NCI-H1417 treated with DMSO at 0.1 percent for 48 hours (cell line): ENCODE measurements at regions not wholly inside any gene's neighbourhood (a gene's known extent, or its start where the extent isn't known, plus 50 kb on each side); places are given as distances from the start of the nearest gene placed in this dataset.
"Not testable (repeated sequence)": the region's sequence is repeated elsewhere in the genome, so short reads cannot be mapped to it uniquely, and the experiment has no call there.

Source experiments
- DNase-seq: peaks from one replicate; lab custom pipeline; 2025; lab: John Stamatoyannopoulos, UW

- no peak for DNase-seq
Measured at GRCh38 chr5:39544941-39545340, 120.2 kb upstream of the DAB2 start.

DNA sequence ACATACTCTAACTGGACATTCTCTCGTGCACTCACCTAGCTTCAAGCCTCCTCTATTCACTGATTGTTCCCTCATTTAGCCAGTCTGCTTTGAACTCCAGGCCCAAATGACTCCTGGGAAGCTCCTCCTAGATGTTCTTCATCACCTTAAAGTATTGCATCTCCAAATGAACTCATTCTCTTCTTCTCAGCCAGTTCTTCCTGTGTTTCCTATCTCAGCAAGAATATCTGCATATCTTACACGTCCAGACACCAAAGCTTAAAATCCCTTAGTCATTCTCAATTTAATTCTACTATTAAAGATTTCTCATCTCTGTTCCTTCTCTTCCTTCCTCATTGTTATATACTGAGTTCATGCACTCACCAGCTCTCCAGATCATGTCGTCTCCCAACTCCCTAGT is 118.6 kb upstream of the DAB2 start:
- DNase-seq: no peak

DNA sequence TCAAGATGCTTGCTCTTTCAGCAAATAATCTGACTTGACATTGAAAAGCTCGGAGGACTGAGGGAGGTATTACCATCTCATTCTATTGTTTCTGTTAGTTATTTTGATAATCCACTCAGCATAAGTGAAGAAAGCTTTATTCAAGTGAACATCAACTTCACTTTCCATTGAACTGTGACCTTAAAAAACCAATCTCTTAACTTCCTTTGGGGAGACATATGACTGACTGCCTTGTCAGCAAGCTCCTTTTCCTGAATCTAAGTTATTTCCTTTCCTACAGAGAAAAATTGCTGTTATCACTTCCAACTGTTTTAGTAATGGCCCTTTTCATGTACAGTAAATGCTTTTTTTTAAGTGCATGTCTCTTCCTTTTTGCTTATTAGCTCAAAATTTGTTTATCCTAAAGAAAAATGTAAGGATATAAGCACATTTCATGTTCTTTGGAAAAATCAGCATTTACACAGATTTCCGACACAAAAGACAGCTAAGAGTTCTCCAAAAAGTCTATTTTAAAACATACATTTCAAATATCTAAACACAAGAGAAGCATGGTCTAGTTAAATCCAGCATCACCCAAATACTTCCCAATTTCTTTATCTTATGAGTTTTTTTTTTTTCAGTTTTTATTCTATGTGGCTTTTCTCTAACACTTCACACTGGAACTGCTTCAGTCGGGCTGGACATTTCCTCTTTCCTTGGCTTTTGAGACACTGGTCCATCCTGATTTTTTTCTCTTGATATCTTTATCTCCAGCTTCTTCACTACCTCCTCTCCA is 117.9 kb upstream of the DAB2 start:
- DNase-seq: no peak

DNA sequence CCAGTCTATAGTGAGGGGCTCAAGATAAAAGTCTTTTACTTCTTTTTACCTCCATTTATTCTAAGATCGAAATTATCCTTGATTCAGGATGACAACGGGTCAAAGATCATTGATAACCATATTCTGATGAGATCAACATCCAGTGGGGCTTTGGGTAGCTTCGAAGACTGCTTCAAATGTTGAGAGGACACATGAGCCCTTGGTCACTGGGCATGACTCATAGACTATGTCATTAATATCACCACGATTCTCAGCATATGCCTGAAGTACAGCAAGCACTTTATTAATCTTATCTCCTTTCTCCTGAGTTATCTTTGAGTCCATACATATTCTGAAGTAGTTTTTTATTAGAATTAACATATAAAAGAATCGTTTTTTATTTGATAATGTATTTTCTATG is 117.1 kb upstream of the DAB2 start:
- DNase-seq: no peak

DNA sequence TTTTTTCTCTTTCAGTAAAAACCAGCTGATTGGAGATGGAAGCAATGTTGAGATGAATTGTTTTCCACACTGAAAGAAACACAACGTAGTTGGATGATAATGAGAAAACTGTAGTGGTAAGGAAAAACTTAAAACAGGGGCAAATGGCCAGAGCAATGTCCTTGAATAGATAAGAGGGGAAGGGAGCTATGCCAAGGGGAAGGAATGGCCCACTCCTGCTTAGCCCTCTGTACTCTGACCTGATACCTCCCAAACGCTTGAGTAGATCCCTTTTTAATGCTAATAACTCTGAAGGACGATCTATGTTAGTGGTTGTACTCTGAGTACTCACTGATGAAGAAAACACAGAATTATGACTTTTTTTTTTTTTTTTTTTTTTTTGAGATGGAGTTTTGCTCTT is 114.7 kb upstream of the DAB2 start:
- no peak for DNase-seq

- no peak for DNase-seq
Measured at GRCh38 chr5:39534690-39535089, 109.9 kb upstream of the DAB2 start.

DNA sequence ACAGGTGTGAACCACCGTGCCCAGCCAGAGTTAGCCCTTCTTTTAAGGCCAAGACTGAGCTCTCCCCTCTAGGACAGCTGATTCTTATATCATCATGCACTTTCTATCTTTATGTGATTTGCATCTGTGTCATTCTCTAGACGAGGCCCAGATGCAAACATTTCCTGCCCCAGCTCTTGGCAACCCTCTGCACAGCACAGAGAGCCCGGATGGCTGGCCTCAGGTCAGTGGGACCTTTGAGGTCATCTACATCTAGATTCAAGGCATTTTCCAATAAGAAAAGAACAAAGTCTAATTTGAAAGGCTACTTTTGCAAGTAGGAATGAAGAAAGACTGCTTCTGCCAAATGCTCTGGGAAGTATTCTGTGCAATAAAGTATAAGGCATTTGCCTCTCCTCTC is 109.0 kb upstream of the DAB2 start:
- no peak for DNase-seq

DNA sequence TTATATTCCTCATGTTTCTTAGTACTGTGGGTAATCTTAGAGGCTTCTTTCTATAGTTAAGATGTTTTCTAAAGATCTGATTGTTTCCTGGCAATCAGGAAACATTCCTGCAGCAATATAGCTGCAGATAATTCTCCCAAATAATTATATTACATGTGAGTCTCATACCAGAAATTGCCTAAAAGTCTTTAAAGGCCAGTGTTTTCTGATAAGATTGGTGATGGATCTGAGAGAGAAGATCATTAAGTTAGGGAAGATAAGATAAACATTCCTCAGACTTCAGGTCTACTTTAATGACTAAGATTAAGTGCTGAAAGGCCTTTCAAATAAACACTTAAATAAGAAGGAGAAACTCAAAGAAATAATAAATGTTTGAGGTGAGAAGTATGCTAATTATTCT is 107.7 kb upstream of the DAB2 start:
- DNase-seq: no peak

DNA sequence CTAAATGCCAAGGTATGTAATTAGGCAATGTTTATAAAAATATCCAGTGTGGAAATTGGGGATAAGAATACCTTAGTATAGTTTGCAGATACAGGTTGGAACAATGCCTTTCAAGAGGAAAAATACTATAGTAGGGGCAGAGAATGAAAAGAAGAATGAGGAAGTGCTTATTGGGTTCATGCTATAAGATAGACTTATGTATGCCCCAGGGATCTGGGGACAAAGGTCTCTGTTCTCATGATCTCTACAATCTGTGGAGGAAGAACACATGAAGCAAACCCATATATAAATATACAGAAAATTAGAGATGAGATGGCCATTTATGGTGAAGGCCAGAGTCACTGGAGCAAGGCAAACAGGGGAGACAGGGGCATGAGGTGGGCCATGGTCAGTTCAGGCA is 106.5 kb upstream of the DAB2 start:
- no peak for DNase-seq

DNA sequence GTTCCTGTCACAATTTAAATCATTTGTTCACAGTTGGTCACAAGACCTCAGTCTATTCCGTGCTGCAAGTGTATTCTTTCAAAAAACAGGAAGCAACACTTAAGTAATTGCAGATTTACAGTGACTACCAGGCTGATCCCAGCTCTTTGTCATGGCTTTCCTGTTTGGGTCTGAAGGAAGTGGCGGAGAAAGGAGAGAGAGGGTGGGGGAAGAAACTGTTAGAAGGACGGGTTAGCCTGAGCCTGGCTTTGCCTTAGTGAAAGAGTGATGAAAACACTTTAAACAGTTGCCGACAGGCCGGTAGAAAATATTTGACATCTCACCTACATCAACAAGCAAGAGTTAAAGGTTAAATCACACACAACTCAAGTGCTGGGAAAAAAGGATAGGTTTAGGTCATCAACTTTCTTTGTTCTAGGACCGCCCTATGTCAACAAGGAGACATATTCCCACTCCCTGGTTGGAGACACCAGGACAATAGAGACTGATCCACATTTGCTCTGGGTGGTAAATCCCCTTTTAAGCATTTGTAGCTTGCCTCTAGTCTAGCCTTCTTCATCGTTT is 102.2 kb upstream of the DAB2 start:
- no peak for DNase-seq

- DNase-seq: not testable (repeated sequence)
Measured at GRCh38 chr5:39525781-39526180, 101.0 kb upstream of the DAB2 start.

DNA sequence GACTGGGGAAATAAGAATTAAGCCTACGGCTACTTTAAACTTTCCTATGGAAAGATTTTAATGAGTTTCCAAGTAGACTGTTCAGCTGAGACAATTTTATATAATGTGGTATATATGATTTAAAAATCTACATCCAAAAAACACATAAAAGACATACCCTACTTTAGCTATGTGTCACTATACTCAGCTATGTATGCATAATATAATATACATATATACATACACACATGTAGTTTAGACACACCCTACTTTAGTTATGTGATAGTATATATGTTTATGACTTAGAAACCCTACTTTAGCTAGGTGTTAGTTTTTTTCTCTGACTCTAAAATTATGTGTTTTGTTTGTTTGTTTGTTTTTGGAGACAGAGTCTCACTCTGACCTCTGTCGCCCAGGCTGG is 100.5 kb upstream of the DAB2 start:
- DNase-seq: no peak

DNA sequence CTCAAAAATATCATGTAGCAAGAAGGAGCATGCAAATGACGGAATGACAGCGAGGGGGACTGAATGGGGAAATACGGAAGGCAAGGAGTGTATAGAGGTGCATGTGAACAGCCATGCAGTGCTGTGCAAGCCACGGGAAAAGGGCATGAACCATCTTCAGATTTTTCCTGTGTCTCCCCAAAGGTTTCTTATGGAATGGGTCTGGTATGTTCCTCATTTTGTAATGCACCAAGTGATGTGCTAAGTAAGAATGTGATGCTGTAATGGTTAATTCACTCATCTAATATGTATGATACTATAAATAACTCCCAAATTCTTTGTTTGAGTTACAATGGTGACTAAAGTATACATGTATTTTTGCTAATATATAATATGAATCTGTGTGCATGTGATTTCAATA is 99.0 kb upstream of the DAB2 start:
- no peak for DNase-seq

DNA sequence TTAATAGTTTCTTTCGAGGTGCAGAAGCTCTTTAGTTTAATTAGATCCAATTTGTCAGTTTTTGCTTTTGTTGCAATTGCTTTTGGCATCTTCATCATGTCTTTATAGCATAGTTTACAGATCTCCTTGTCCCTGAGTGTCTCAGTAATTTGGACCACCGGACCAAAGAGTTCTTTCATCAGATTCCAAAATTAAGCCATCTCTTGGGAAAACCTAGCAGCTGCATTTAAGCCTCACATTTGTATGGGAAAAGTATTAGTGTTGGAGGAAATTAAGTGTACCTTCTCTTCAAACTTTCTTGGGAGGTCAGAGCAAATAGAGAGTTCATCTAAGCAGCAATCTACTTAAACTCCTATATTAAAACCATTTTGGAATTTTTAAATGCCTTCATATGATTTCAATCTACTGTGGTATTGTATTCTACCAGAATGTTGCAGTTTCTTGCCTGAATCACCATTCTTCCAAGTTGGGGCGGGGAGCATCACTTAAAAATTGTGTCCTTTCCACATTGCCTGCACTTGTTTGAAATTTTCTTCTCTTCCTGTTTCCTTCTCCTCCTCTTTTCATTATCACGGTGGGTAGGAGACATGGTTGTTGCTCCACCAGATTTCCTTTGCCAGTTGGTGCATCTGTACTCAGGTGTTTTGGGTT is 97.3 kb upstream of the DAB2 start:
- no peak for DNase-seq

- no peak for DNase-seq
Measured at GRCh38 chr5:39521098-39521860, 96.5 kb upstream of the DAB2 start.

DNA sequence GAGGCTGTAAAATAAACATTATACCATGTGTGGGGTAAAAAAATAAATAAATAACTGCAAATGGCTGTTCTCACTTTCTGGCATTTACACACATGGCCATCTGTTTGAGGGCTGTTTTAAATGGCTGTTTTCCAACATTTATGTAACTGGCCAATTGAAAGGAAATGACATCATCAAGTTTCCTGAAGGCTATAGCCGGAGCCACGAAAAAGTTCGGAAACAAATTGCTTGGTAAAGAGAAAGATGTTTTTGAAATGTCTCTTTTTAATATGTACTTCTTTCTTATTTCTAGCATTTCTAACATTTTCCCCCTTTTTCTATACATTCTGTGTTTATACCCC is 95.4 kb upstream of the DAB2 start:
- no peak for DNase-seq

- DNase-seq: no peak
Measured at GRCh38 chr5:39519566-39520231, 94.9 kb upstream of the DAB2 start.

DNA sequence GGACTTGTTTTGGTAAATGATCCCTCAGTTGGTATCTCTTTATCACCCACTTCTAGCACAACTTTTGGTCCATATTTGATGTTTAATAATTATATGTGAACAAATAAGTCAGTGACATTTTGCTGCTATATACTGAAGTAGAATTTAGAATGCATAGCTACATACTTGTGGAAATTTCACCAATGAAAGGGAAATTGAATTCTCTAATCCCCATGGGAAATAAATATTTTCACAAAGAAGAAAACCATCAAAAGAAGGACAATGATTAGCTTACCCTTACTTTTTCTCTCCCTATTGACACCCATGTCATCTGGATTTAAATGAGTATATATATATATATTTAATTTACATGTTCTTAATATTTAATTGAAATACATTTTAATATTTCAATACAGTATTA is 94.3 kb upstream of the DAB2 start:
- no peak for DNase-seq

DNA sequence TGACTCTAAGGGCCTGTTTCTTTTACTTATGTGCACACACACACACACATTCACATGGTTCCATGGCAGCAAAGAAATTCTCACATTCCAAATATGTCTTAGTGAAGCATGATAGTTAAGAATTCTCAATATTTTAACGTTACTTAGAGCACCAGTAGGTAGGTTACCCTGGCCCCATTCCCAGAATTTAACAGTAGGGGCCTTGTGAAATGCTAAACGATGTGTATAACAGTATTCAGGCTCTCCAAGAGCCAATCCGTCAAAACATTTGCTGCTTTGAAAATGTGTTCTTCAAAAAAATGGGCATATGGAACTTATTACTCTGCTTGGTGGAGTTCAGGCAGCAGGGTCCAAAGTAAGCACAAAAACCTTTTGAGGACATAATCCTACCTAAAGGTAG is 93.7 kb upstream of the DAB2 start:
- no peak for DNase-seq

DNA sequence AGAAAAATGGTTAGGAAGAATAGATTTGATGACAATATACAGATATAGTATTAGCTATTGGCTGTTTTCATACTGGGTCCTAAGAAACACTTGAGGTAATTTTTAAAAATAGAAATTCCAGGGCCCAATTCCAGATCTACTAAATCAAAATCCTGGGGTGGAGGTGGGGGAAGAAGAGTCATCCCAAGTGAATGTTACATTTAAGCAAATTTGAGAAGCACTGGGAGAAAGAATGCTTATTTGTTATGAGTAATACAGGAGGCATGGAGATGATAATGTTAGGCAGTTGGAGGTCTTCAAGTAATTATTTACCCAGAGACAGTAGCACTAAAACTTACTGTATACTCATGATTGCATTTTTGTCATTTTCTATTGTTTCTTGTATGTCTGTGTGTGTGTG is 93.0 kb upstream of the DAB2 start:
- DNase-seq: no peak

DNA sequence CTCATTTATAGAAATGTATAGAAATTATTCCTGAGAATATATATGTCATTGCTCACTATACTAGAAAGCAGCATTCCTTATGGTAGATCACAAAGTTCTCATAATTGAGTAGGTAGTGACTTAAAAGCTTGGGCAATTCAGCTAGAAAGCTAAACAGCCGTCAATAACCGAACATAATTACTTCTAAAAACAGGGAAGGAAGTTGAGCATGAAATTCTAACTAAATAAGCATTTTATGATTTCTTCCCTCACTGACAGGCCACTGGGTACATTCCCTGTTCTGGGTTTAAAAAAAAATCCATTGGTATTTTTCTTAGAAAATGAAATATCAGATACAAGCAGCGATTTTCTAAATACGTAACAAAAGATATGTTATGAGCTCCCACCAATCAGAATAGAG is 91.1 kb upstream of the DAB2 start:
- no peak for DNase-seq

DNA sequence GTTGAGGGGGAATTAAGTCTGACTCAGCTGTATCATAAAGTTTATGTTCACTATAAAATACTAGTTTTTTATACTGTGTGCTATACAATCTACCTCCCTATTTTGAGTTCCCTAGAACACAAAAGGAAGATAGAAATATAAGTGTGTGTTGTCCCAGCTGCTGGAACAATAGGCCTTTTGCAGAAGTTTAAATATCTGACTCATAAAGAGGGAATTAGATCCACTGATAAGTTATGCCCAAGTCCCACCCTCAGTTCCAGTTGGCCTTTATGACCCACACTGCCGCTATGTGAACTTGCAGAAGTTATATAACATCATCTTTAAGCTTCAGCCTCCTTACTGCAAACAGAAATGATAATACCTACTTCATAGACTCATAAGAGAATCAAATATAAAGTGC is 88.5 kb upstream of the DAB2 start:
- DNase-seq: no peak

DNA sequence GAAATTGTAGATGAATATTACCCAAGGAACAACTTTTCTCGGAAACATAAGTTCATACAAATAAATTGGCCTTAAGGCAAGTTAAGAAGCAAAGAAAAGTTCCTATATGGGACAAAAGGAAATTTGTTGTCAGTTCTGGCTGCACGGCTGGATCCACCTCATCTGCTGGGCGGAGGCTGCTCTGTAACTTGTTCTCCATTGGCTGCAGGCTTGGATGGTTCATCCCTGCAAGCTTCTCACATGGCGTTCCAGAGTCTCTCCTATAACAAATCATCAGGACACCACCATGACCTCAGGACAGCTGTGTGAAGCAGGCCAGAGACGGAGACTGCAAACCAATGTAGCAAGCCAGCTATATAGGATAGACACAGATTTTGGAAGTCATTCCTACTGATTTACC is 81.4 kb upstream of the DAB2 start:
- no peak for DNase-seq
